ENCODE measurements at regions not wholly inside any gene's neighbourhood (a gene's known extent, or its start where the extent isn't known, plus 50 kb on each side); places are given as distances from the start of the nearest gene placed in this dataset.
A peak's percentile ranks its signal among the peaks of the same experiment; 100 is the strongest.

DNA sequence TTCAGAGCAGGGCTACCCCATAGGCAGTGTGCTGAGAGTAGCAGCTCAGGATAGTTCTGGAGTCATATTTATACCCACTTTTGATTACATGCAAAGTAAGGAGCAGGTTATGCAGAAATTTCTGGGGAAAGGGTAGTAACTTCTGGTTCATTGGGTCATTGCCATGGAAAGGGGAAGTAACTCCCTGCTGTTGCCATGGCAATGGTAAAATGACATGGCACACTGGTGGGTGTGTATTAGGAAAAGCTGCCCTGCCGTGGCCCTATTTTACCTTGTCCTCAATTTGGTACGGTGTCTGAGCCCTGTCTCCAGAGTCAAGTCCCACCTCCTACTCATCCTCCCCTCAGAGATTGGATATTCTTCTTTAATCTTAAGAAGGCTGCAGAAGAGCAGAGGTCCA lies 526.7 kb upstream of the TYRP1 start:
- DNase-seq = no peak

DNA sequence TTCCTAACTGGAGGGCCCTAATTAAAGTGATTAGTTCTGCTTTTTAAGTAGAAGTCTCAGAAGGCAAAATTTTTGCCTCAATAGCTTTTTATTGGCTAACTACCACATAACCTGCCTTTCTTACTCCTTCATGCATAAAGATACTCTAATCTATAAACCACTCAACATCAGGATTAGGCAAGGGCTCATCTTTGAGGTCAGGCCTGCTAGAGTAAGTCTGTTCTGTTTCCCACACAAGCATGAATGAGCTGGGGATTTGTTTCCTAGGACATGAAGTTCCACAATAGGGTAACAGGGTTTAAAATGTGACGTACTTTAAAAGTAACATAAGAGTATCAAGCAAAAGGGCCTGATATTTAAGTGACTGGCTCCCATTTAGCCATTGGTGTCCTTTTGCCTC lies 522.7 kb upstream of the TYRP1 start:
- DNase-seq = no peak

DNA sequence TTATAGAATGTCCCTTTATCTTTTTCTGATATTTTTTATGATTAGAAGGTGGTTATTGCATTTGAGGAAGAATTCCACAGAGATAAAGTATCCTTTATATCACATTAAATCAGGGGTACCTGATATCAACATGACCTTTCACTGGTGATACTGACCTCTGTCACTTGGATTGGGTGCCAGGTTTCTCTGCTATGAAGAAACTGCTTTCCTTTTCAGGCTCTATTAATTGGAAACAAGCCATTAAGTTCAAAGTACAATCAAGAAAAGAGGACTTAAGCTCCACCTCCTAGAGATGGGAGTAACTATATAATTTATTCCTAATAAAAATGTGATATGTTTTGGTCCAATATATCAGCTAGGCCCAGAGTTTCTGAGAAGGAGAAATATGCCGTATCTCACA lies 514.6 kb upstream of the TYRP1 start:
- no peak for DNase-seq

DNA sequence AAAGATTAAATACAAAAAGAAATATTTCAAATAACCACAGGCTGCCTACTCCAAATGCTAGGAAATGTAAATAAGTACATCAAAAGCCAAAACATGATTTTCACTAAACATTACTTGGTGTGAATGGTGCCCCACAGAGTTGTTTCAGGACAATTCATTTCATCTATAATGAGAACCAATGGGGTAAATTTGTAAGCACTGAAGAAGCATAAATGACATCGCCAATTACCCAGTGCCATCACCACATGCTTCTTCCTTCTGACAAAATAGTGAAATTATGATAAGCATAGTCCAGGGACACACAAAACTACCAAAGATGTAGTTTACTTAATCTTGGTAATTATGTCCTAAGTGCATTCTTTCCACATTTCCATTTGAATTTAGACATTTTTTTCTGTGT lies 510.4 kb upstream of the TYRP1 start:
- DNase-seq = no peak

DNA sequence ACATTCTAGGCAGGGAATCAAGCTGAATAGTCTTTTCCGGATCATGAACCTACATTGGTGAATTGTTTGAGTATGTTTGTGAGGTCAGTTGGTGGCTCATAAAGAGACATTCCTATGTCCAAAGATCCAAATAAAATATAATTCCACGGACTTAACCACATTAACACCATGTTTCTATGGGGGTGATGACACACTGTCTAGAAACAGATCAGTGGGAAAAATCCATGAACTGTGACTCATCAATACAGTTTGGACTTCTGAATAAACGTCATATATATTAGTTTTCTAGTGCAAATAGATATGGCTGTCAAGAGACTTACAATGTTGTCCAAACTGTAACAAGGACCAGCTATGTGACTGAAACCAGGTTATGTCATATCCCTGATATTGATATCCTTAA lies 509.9 kb upstream of the TYRP1 start:
- DNase-seq = no peak

DNA sequence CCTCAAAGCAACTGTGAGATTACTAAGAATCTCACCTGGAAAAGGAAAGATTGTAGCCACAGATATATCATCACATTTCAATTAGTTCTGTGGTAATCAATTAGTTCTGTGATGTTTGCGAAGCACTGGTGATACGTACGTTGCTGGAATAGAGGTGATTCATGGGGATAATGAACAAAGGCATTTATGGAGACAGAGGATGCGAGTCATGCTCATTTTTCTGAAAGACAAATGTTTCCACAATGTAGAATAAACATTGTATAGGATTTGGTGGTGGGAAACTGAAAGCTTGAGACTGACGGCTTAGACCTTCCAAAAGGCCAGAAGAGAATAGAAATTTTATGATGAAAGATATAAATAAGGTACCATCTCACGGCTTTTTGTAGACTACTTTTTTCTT lies 507.3 kb upstream of the TYRP1 start:
- DNase-seq = no peak

DNA sequence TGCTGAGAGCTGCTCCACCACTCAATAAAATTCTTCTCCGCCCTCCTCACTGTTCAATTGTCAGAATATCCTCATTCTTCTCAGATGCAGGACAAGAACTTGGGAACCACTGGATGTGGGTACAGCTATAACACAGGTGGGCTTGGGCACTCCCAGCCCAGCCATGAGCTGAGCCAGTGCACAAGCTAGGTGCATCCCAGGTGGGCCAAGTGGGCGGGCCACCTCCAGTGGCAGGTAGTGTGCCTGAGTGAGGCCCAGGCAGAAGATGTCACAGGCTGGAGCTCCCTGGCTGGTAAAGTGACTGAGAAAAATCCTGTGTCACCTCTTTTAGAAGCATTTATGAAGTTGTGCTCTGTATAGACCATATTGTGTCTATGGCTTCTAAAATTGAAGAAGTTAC lies 501.6 kb upstream of the TYRP1 start:
- DNase-seq = no peak

DNA sequence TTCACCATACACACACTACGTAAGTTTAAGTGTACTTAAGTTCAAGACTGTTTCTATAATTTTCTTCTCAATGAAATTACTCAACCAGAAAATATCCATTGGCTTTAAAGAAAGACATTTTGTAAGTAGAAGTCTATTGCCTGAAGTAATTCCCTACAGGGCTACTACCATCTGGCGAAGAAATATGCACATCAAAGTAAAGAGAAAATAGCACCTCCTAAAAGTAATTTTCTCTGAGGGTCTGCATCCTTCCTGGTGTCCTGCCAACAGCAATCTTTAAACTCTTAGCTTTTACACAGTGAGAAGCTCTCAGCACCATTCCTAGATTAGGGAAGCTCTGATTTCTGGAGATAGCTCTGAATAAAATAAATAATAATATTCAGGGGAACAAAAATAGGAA lies 498.5 kb upstream of the TYRP1 start:
- DNase-seq = no peak

DNA sequence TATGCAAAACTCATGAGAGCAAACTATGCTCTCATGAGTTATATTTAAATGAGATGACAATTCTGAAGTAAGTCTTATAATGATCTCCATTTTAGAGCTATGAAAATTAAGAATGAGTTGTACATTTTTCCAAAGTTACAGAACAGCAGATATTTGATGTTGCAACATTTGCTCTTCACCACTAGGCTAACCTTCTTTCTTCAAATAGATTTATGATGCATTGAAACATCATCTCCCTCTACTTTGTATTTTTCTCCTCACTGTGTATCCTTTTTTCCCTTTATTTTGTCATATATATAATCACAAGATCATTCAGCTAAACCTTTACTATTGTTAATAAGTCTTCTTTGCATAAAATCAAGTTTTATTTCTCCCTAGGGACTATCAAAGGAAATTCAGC lies 497.7 kb upstream of the TYRP1 start:
- DNase-seq = no peak

DNA sequence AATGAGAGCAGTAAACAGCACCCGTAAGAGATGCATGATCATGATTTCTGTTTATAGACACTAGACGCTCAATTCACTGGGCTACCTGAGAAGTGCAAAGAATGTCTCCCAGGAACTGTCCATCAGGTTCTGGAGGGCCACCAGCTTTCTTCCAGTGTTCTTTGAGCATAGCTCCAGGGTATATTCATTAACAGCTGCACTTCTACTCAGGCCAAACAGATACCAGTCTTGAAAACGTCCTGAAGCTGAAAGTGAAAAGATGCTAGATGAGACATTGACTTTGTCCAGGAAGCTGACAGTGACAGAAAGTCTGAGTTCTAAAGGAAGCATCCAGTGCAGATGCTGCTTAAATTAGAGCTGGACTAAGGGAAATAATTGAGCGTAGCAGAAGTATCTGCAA lies 488.7 kb upstream of the TYRP1 start:
- DNase-seq = no peak

DNA sequence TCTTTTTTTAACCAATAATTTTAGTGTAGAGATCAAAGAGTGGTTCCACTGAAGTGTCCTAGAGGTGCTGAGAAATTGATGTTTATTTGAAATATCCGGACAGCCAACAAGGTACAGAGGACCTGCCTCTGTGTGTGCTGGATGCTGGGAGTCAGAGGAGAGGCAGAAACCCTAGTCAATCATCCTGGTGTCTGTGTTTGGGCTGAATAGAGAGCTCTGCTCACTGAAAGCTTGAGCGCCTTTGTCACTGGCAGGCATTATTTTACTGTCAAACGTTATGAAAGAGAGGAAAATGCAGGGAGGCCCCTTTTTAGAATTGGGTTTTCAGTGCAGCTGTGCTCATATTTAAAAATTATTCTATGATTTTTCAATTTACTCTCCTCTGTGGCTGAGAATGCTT lies 480.3 kb upstream of the TYRP1 start:
- DNase-seq = no peak

DNA sequence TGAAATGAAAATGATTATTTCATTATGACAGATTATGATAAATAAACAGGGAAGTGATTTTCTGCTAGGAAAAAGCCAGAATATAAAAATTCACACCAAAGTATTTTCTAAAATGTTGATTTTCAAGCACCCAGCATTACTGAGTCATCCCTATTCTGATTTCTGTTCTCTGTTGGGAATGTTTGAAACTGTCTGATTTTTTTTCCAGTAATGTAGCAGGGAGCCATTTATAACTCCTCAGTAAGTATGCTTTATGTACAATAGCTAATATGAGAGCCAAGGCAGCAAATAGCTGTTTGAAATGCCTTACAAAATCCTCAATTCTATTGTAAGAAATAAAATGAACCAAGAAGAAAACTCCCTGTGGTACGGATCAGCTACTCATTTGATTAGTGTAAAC lies 471.7 kb upstream of the TYRP1 start:
- no peak for DNase-seq

DNA sequence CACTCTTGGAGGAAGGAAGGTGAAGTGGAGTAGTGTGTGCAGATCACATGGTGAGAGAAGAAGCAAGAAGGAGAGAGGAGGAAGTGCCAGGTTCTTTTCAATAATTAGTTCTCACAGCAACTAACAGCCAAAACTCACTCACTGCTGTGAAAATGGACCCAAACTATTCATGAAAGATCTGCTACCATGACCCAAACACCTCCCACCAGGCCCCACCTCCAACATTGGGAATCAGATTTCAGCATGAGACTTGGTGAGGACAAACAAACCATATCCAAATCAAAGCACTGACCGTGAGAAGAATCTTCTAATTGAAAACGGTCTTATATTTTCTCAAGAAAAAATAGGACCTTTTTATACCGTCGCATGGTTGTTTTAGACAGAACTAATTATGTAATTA lies 468.7 kb upstream of the TYRP1 start:
- DNase-seq = no peak

DNA sequence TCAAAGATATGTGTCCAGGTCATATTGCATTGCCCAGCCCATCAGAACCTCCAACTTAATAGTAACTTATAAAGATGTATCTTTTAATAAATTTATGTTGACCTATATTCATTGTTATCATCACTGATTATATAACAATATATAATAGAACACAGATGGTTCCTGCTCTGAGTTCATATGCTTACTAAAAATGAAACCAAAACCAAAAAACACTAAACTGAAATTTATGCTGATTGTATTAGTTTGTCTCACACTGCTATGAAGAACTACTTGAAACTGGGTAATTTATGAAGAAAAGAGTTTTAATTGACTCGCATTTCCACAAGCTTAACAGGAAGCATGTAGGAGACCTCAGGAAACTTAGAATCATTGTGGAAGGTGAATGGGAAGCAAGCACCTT lies 462.5 kb upstream of the TYRP1 start:
- DNase-seq = no peak

DNA sequence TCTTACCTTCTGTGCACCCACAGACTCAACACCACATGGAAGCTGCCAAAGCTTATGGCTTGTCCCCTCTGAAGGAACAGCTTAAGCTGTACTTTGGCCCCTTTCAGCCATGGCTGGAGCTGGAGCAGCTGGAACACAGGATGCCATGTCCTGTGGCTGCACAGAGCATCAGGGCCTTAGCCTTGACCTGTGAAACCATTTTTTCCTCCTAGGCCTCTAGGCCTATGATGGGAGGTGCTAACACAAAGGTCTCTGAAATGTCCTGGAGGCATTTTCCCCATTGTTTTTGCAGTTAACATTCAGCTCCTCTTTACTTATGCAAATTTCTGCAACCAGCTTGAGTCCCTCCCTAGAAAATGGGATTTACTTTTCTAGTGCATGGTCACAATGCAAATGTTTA lies 461.4 kb upstream of the TYRP1 start:
- DNase-seq = no peak

DNA sequence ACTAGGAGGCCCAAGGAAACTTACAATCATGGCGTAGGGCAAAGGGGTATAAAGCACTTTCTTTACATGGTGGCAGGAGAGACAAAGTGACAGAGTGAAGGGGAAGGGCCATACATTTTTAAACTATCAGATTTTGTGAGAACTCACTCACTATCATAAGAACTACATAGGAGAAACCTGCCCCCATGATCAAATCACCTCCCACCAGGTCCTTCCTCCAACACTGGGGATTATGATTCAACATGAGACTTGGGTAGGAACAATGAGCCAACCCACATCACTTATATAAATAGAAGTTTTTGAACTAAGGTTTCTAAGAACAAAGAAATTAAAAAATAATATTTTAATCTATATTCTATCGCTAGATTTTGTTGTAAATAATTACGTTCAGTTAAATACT lies 460.3 kb upstream of the TYRP1 start:
- no peak for DNase-seq

DNA sequence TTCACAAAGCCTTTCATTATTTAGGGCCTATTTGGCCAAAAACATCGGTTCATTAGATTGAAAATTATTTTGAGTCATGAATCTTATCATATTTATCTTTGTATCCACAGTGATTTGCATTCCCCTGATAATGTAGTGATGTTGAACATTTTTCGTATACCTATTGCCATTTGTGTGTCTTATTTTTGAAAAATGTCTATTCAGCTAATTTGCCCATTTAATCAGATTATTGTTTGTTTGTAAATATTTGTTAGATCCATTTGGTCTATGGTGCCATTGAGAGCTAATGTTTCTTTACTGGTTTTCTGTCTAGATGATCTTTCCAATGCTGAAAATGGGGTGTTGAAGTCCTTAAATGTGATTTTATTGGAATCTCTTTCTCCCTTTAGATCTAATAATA lies 439.2 kb upstream of the TYRP1 start:
- no peak for DNase-seq

DNA sequence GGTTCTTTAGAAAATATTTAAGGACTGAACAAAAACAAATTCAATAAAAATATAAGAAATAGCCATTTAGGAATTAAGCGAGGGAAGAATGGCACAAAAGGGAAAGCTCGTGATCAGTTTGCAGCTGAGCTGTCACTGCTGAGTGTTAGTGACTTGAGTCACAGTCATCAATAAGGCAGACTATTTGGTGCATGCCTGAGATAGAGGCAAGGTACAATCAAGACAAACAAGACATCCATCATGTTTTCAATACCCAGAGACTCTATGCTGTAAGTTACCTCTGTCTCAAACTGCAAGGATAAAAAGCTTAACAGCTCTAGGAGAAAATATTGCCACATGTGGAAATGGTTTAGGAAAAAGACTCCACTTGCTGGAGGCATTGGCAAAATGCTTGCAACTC lies 426.4 kb upstream of the TYRP1 start:
- no peak for DNase-seq

DNA sequence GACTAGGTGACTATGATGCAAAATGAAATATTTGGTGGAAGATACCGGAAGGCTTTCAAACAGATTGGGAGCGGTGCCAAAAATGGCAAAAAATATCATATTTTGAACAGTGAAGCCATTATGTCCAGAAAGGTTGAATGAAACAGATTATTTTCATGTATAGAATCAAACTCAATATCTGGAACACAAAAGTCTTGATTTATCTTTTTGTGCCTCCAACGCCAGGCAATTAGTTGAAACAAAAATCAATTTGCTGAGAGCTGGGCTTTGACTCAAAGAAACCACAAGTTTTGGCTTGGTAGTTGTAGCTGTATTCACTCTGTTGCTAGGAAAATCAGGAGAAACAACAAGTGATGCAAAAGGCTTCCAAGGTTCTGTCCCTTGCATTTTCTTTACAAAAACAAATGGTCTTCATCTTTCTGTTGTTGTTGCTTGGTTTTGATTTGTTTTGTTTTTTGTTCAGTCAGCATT lies 421.7 kb upstream of the TYRP1 start:
- DNase-seq = no peak

DNA sequence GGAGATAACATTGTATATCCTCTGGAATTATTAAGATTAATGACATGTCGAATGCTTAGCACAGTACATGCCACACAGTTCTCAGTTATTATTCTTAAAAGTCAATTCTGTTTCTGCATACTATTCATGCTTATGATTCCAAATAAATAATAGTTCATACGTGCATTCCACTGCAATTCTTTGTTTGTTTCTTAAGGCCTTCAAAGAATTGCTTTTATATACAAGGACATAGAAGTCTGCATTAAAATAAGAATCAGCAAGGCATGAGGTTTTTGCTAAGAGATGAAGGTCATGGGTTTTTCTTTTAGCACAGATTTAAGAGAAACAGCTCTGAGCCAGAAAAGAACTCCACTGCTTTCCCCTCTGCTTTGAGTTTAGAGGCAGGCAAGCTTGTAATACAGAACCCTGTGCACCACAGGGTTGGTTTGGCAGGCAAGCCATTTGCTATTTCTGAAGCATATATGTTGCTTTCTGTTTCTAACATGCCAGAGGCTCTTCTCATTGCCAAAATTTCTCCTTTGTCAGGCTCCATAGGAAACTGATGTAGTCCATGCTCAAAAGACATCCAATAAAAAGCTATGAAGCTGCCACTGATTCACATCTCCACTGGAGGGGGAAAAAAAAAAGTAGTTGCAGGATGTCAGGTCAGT lies 420.6 kb upstream of the TYRP1 start:
- DNase-seq = no peak

DNA sequence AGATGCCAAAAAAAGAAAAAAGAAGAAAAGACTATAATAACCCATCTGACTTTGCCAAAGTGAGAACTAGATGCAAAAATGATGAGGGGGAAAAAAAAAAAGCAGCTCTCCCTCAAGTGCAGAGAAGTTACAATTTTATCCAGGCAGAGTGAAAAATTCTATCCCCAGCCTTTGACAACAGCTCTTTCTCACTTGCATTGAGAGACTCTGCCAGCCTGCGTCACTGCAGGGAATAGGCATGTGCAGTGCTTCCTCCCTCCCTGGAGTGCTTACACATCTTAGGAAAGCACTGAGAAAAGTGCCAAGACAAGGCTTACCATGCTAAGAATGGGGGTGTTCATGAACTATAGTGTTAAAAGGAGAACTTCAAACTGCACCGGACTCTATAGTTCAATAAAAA lies 418.6 kb upstream of the TYRP1 start:
- DNase-seq = peak in 2 of 14 donors; percentile 2 to 8

DNA sequence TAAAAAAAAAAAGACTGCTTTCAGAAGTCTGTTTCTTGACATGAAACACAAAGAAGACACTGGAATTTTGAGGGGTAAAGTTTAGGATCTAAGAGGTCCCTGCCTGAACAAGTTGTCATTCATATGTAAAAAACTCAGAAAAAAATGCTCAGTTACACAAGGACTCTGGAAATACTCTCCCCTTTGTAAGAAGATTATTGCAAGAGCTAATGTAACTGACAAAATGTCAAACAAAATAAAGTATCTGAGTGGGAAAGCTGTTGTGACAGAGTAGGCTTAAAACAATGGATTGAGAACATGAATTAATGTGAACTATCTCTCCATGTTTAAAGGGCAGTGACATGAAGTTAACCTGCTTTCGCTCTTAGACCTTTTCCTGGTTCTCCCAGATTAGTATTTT lies 416.7 kb upstream of the TYRP1 start:
- no peak for DNase-seq

DNA sequence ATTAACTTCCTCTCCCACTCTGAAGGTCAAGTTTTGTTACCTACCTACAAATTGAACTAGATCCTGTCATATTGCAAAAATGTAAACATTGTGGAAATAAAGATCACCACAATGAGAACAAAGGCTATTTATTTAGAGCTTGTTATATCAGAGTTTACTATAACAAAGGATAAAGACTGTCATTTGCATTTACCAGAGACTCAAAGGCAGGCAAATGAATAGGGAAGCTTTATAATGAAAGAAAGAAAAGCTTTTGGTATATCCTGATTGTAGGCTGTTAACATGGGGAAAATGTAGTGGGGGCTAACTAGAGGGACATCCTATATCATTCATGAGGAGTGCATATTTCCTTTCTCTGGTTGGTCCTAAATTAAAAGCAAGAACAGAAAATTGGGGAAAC lies 403.5 kb upstream of the TYRP1 start:
- DNase-seq = no peak

DNA sequence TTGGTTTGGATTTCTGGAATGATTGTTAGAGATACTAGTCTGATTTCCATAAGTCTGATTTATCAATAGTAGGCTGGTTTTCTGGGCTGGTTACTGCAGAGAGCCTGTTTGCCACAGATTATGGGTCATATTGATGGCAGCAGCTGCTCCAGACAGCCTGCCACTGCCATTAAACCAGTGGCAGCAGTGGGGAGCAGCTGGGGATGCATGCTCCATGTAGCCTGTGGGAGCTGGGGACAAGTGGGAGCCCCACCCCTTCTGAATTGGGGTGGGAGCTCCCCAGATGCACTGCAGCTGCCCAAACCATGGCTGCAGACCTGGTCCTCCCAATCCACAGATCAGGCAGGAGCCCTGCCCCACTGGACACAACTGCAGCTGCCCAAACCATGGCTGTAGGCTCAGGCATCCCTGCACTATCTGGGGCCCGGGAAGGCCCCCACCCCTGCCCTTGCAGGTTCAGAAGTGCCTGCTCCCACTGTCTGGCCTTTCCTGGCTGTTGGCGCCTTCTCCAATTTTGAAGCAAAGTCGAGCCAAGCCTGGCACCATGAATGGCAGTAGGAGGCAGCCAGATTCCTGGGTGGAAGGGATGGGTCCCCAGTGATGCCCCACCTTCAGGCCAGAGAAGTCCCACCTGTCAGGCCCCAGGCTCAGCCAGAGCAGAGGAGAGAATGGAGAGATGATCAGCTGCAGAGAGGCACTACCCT lies 402.9 kb upstream of the TYRP1 start:
- no peak for DNase-seq

DNA sequence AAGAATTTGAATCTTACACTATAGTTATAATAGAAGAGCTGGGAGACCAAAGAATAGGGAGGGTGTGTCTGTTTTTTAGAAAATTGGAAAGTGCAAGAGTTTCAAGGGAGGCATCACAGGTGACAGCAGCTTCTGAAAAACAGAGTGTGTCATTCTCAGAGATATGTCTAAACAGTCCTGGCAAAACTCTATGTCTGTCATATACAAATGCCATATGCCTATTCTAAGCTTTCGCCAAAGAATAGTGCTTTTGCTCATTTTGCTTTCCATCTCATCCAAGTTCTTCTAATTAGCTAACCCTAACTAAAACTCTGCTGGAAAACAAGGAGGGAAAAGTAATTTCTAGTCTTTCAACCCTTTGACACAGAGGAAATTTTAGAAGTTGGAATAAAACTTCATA lies 388.0 kb upstream of the TYRP1 start:
- DNase-seq = no peak

All from C1 segment of cervical spinal cord (tissue), 14 donors.